Left lung (tissue), 4 donors: ENCODE measurements at regions not wholly inside any gene's neighbourhood (a gene's known extent, or its start where the extent isn't known, plus 50 kb on each side); places are given as distances from the start of the nearest gene placed in this dataset.
"Not testable (repeated sequence)": the region's sequence is repeated elsewhere in the genome, so short reads cannot be mapped to it uniquely, and the experiment has no call there.

ENCODE experiments used
- ATAC-seq: fragments of 200-7000 bp; cut with Tn5 transposase; one replicate; pipeline ENCODE4 v1.9.1; 2020; ENCODE audit warnings: moderate library complexity
- DNase-seq, 4 donors: peaks; one replicate each; pipeline ENCODE4 v3.0.0-alpha.2; 2013 to 2020
- H3K27ac ChIP-seq, 2 donors: fragments of 200-600 bp; sonication (generic) in 1 of 2; one replicate each; pipeline versions ENCODE4 v1.5.0 to v1.8.0; 2020 to 2021
- H3K27me3 ChIP-seq, 2 donors: fragments of 200-600 bp; sonication (generic) in 1 of 2; one replicate each; pipeline versions ENCODE4 v1.5.0 to v1.8.0; 2020 to 2021
- H3K36me3 ChIP-seq, 2 donors: fragments of 200-600 bp; sonication (generic) in 1 of 2; one replicate each; pipeline versions ENCODE4 v1.5.0 to v1.8.0; 2020 to 2021
- H3K4me1 ChIP-seq, 2 donors: fragments of 200-600 bp; one replicate each; pipeline ENCODE4 v1.8.0; 2021
- H3K4me3 ChIP-seq, 2 donors: fragments of 200-600 bp; sonication (generic) in 1 of 2; one replicate each; pipeline versions ENCODE4 v1.5.0 to v1.8.0; 2020 to 2021; ENCODE audit warnings: mild to moderate bottlenecking in 1 of 2
- H3K9me3 ChIP-seq, 2 donors: fragments of 200-600 bp; sonication (generic) in 1 of 2; one replicate each; pipeline versions ENCODE4 v1.5.0 to v1.8.0; 2020 to 2021
- intact Hi-C, 2 donors: fragments of 100-400 bp; cut with DNase I; formaldehyde crosslinking; loops; one replicate each; pipeline versions ENCODE4 v1.11.2 to v1.14.2; 2022
- donor health status: DM: no; HTN: yes; CAD: no.
- donor health status: DM: no; HTN: no; CAD: no.

DNA sequence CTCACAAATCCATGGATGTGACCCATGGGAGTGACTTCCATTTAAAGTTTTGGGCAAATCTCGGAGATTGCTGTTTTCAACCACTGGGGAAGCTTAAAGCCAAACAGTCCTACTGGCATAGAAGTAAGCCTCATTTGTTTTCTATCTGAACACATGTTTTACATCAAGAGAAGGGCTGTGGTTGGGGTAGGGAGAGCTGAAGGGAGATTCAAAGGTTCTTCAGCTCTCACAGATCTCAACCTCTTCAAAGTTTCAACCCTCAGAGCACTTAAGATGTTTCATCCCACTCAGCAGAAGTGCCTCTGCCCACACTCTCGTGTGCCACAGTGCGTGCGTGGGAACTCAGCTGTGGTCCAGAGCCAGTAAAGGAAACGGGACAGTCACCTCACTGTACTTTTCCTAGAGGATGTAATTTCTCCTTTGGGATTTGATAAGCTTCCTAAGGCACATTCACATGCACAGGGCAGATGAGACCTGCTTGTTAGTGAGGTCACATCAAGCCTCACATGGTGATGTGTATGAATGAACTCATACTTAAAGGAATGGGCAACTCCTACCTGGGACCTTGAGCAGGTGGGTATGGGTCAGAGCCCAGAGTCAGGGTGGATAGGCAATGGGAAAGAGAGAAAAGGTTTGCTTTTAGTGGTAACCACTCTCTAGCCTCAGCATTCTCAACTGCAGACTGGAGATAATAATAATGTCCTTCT is 260.2 kb downstream of the BCL2L11 start:
- H3K27ac ChIP-seq = peak overlapping the region in 1 of 2 donors; percentile 33
- H3K4me1 ChIP-seq, H3K4me3 ChIP-seq, H3K9me3 ChIP-seq, ATAC-seq, H3K27me3 ChIP-seq, intact Hi-C loops, H3K36me3 ChIP-seq: not testable (repeated sequence)
- peak in 1 of 4 donors; percentile 45 for DNase-seq

DNA sequence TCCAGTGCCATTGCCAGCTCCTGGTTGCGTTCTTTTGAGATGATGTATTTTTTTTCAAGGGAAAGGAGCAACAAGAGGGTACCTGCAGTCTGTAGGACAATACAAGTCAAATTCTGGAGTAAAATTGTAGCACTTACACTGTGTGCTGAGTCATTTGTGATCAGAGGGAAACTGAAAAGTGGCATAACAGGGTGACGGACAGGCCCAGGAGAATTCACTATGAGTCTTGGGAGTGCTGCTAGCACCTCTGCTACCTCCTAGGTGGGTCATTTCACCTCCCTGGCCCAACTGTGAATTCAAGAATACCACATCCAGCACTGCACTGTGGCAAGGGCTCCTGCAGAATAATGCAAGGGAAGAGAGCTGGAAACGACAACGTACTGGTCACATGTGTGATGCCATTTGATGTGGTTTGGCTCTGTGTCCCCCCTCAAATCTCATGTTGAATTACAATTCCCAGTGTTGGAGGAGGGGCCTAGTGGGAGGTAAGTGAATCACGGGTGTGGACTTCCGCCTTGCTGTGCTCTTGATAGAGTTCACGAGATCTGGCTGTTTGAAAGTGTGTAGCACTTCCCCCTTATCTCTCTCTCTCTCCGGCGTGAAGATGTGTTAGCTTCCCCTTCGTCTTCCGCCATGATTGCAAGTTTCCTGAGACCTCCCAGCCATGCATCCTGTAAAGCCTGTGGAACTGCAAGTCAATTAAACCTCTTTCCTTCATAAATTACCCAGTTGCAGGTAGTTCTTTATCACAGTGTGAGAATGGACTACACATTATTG is 261.0 kb downstream of the BCL2L11 start:
- H3K27me3 ChIP-seq, H3K36me3 ChIP-seq, ATAC-seq, H3K9me3 ChIP-seq, DNase-seq, H3K4me3 ChIP-seq, intact Hi-C loops, H3K4me1 ChIP-seq: not testable (repeated sequence)
- peak overlapping the region in 1 of 2 donors; percentile 33 for H3K27ac ChIP-seq

- H3K9me3 ChIP-seq, H3K4me3 ChIP-seq, H3K4me1 ChIP-seq, DNase-seq, intact Hi-C loops, H3K27me3 ChIP-seq, H3K36me3 ChIP-seq, ATAC-seq: not testable (repeated sequence)
- H3K27ac ChIP-seq = peak overlapping the region in 1 of 2 donors; percentile 8
Observed at GRCh38 chr2:111382507-111382906, 261.8 kb downstream of the BCL2L11 start.

DNA sequence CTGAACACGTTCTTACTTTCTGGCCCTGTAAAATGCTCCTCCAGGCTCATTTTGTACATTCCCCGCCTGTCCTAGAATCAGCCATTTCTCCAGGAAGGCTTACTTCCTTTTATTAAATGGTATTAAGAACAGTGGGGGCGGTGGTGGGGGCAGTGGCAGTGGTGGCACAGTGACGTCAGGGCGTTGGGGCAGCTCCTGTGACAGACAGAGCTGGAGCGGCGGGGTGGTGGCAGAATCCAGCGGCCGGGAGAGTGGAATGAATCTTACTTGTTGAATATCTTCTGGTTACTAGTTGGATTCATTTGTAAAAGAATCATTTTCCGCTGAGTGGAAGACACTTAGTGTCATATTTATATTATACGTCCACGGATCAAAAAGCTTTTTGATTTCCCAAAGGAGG is 262.6 kb downstream of the BCL2L11 start:
- H3K27me3 ChIP-seq, ATAC-seq, H3K4me3 ChIP-seq, intact Hi-C loops, H3K27ac ChIP-seq, H3K36me3 ChIP-seq, H3K9me3 ChIP-seq, H3K4me1 ChIP-seq: not testable (repeated sequence)
- DNase-seq = peak in 1 of 4 donors; percentile 41

GRCh38 chr2:111385226-111385957 is 264.7 kb downstream of the BCL2L11 start:
- intact Hi-C loops = not testable (repeated sequence)

GRCh38 chr2:111390605-111391004 is 269.9 kb downstream of the BCL2L11 start:
- ATAC-seq, H3K9me3 ChIP-seq, H3K27ac ChIP-seq, DNase-seq, H3K4me1 ChIP-seq, H3K4me3 ChIP-seq, intact Hi-C loops, H3K27me3 ChIP-seq, H3K36me3 ChIP-seq: not testable (repeated sequence)

More at GRCh38 chr2:111385226-111385957, 264.7 kb downstream of the BCL2L11 start:
- not testable (repeated sequence) for H3K9me3 ChIP-seq, H3K27me3 ChIP-seq, DNase-seq, H3K4me1 ChIP-seq, H3K4me3 ChIP-seq, H3K27ac ChIP-seq, ATAC-seq, H3K36me3 ChIP-seq

DNA sequence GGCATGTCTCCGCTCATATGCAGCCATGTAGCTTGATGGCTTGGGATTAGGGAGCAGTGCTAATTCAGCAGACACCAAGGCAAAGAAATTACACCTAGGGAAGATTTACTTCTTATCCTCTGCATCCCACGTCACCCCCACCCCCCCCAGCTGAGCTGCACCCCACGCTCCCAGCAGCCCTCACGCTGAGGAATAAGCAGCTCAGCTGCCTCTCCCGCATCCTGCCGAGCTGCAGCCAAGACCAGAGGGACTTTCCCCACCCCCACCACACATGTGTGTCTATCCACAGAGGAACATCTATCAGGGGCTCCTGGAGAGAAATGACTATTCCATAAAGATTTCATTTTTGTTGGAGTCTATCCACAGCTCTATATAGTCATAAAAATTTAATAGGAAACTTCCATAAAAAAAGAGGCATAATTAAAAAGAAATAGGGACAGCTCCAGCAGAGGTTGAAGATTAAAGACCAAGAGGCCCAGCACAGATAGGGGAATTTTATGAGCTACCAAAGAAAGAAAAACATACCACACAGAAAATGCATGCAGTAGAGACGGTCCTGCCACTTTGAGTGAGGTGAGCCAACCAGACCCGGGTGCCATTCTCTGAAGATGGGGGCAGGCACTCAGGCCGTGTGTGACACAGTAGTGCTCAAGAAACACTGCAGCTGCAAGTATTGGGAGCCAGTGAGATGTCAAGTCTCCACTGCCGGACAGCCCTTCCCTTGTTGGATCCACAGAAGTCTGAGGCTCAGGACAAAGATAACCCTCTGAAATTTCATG is 274.8 kb downstream of the BCL2L11 start:
- H3K4me1 ChIP-seq, H3K9me3 ChIP-seq, H3K27me3 ChIP-seq, intact Hi-C loops, H3K27ac ChIP-seq, H3K36me3 ChIP-seq, H3K4me3 ChIP-seq: not testable (repeated sequence)
- DNase-seq (peak in 3 of 4 donors; percentile 35 to 69 (median 60)), ATAC-seq (peak; percentile 87)

DNA sequence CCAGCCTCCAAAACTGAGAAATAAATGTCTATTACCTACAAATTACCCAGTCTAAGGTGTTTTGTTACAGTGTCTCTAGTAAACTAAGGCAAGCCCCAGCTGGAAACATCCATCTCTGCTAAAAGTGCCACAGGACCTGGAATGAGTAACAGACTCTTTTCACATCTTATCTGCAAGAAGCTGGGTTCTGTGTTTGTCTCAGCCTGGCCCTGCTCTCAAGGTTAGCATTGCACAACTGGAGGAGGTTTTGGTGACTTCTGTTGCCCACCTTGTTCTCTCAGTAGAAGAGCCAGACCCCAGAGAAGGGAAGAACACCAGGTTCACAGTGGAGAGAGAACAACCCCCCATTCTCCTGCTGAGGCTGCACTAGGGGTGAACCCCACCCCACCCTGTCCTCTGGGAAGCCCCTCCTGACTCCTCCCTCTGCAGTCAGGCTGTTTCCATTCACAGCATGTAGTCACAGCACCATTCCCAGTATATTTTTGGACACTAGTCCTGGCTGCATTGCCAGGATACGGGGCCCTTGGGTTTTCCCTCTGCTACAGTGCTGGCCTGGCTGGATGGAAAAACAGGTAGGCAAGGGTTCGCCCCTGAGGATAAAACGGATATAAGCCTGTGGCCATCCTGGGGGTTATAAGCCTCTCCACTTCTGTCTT is 280.0 kb downstream of the BCL2L11 start:
- H3K27ac ChIP-seq, H3K4me3 ChIP-seq, intact Hi-C loops, H3K9me3 ChIP-seq, H3K36me3 ChIP-seq, H3K27me3 ChIP-seq, ATAC-seq, DNase-seq, H3K4me1 ChIP-seq: not testable (repeated sequence)

DNA sequence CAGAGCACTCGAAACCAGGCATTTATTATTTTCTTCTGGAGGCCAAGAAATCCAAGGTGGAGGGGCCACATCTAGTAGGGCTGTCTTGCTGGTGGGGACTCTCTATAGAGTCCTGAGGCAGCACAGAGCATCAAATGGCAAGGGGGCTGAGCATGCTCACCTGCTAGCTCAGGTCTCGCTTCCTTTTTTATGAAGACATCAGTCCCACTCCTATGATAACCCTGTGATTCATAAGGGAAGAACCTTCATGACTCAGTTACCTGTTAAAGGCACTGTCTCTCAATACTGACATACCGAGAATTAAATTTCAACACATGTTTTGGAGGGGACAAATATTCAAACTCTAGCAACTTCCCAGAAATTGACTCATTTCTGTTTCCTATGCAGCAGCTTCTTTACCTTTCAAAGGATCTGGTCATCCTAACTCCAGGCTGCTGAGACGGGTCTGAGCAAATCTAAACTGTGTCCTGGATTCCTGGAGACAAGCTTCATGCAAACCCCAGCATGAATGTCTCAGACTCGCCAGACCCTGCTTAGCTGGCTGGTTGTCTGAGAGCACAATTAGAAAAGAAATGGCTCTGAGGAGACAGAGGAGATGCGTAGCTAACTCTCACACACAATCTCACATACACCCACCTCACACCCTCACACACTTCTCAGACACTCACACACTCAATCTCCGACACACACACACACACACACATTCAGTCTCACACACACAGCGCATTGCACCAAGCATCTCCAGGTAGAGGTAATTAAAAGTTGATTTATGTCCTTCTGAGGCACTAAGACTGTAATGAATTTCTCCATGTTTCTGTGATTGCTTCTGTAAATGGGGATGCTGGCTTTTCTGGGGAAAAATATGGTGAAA is 280.8 kb downstream of the BCL2L11 start:
- H3K4me3 ChIP-seq, H3K36me3 ChIP-seq, intact Hi-C loops, H3K9me3 ChIP-seq, H3K4me1 ChIP-seq, H3K27ac ChIP-seq, ATAC-seq, DNase-seq, H3K27me3 ChIP-seq: not testable (repeated sequence)

DNA sequence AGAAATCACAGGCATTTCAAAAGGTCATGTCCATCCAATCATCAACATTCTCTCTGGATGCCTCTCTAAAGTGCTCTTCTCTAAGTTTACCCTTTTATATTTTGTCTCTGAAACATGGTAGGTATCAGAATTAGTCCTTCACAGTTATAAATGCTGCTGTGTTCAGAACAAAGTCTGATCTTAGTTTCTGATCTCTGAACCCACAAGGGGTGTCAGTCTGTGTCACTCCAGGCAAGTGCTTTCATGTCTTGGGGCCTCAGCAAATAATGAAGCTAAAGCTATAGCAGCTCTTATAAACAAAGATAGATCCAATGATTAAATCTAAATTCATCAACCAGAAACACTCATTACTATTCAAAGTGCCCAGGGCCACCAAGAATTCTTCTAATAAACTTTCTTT is 281.7 kb downstream of the BCL2L11 start:
- H3K4me1 ChIP-seq, DNase-seq, H3K4me3 ChIP-seq, H3K9me3 ChIP-seq, H3K27me3 ChIP-seq, ATAC-seq, H3K27ac ChIP-seq, intact Hi-C loops, H3K36me3 ChIP-seq: not testable (repeated sequence)

DNA sequence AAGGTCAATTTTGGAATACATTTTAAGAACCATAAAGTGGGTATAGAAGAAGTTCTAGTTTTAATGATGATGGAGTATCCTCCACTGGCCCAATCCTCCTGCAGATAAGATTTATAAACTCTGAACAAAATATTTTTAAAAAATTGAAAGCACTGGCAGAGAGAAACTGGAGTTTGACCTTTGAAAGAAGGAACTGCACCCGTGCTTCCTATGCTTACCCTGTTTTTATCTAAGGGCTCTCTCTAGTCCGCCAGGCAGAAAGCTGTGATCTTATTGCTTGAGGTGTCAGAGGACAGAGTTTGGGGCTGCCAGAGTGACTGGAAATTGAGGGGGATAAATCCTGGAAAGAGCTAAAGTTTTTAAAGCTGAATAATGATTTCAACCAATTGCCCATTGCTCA is 282.6 kb downstream of the BCL2L11 start:
- H3K36me3 ChIP-seq, H3K4me3 ChIP-seq, H3K27me3 ChIP-seq, ATAC-seq, H3K4me1 ChIP-seq, DNase-seq, intact Hi-C loops, H3K9me3 ChIP-seq, H3K27ac ChIP-seq: not testable (repeated sequence)
